ENCODE measurements at regions not wholly inside any gene's neighbourhood (a gene's known extent, or its start where the extent isn't known, plus 50 kb on each side); places are given as distances from the start of the nearest gene placed in this dataset.
"Not testable (repeated sequence)": the region's sequence is repeated elsewhere in the genome, so short reads cannot be mapped to it uniquely, and the experiment has no call there.

DNA sequence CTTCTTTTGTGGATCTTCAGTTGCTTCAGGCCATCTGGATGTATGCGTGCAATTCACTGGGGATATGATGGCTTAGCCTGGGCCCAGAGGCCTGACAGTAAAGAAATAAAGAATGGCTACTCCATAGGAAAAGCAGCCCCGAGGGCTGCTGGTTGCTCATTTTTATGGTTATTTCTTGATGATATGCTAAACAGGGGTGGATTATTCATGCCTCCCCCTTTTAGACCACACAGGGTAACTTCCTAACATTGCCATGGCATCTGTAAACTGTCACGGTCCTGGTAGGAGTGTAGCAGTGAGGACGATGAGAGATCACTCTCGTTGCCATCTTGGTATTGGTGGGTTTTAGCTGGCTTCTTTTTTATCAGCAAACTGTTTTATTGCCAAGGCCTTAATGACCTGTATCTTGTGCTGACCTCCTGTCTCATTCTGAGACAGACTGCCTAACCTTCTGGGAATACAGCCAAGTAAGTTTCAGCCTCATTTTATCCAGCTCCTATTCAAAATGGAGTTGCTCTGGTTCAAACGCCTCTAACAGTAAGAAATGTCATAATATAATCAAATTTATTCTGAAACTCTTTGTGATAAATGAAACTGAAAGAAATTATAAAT, 60.5 kb downstream of the DSEL start:
- no peak for DNase-seq

DNA sequence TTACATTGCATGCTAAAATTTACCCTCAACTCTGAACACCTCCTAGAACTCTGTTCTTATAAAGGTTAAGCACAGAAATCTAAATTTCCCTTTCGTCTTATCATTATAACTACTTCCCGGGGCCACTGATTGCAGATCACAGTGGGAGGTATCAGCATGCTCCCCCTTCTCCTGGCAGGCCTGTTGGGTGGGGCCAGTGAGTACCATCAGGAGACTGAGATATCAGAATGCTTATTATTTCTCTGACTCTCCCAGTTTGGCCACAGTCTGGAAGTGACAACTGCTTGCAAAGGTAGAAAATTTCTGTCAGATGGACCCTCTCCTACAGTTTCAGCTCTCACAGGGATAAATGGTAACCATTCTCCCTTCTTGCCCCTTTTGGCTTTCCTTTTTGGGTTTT, 62.6 kb downstream of the DSEL start:
- DNase-seq, result no peak

DNA sequence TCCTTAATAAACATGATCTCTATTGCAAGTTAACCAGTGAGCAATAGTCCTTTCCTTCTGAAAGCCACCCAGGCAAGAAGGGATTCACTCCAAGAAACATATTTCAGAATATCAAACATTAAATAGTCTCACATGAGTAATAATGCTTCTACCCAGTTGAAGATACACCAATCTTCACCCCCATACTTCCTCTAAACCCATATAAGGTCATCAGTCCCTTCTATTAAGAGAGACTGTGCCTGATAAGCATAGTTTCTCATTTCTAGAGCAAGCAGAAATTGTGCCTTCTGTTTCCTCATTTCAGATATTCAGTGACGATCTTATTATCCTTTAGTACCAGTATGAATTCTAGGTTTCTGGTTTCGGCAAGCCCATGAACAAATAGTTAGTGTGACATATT, 64.6 kb downstream of the DSEL start:
- no peak for DNase-seq

GRCh38 chr18:67451101-67451500, 65.4 kb downstream of the DSEL start:
- not testable (repeated sequence) for DNase-seq

DNA sequence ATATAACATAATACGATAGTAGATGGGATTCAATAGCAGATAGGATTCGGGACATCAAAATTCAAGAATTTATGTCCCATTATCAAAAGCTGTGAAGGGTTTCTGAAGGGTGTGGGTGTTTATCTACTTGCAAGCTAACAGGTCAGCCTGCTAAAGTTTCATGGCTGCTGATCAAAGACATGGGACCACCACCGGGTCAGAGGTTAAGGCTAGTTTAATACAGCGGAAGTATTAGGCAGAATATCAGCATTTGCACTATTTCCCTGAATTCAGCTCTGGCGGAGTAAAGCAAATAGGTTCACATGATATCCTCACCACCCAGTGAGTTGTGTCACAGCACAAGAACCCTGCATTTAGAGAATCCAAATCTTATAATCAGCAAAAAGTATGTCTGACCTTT, 82.5 kb downstream of the DSEL start:
- DNase-seq, result no peak

DNA sequence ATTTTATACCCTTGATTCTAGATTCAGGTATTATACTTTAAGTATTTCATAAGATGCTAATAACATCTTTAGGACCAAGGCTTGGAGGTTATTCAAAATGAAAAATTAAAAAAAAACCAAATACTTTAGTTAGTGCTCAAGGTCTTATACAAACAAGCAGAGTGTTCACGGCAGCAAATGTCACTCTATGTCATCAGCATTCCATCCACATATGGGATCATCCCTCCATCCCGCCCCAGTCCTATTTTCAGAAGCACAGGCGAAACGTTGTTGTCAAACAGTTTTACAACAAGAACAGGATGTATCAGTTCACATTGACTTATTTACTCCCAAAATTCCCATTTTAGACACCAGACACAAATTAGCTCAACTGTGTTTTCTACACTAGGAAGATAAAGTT, 83.7 kb downstream of the DSEL start:
- DNase-seq, result peak; percentile 28

DNA sequence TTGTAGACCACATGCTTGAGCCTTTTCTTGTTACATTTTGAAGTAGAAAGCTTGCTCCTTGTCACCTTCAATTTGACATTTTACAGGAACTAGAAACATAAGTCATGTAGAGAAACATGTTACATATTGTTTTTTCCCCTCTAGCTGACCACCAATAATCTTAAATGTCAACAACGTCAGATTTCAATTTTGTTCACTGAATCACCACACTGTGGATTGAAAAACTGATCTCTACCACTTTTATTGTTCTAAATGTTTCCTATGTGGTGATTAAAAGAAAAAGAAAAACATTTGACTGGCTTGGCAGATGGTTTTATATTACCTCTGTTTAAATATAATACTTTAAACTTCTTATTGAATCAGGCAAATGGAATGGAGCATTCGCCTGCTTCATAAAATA, 87.7 kb downstream of the DSEL start:
- DNase-seq, result peak; percentile 77

- peak; percentile 46 for DNase-seq
Observed at GRCh38 chr18:67428158-67428557, 88.4 kb downstream of the DSEL start.

DNA sequence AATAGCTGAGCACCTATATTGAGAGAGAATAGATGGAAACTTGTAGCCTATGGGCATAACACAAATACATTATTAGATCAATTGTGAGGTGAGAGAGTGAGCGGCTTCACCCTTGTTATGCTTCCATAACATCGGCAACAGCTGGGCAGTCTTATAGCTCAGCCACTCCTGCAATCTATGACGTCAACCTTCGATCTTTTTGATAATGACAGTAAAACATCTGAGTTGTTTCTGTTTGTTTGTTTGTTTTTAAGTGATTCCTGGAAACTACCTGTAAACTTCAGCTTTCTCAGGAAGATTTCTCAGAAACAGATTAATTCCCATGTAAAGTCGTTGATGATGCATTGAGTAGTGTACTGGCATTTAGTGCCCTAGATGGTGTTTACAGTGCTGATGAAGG, 90.0 kb downstream of the DSEL start:
- DNase-seq, result no peak

DNA sequence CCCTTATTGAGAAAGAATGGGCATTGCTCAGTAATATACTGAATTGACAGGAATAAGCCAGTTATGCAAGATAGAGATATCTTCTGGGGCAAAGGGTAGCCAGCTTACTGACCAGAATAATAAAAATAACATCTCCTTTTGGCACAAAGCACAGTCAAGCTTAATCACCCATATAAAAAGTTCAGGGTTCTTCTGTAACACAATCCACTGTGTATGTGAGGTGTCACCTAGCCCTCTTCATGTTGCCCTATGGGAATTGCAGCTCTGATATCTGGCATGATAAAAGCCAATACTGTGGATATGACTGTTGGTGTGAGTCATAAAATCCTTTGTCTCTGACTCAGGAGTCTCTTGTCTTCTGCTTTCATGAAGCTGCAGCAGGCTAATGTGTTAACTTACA, 90.8 kb downstream of the DSEL start:
- DNase-seq, result peak; percentile 96

GRCh38 chr18:67421651-67422050, 94.9 kb downstream of the DSEL start:
- peak; percentile 11 for DNase-seq

GRCh38 chr18:67417864-67418523, 98.5 kb downstream of the DSEL start:
- DNase-seq, result peak; percentile 5

- no peak for DNase-seq
Observed at GRCh38 chr18:67411116-67411515, 105.4 kb downstream of the DSEL start.

- DNase-seq, result peak; percentile 21
Observed at GRCh38 chr18:67410075-67411070, 106.1 kb downstream of the DSEL start.

GRCh38 chr18:67408240-67408639, 108.3 kb downstream of the DSEL start:
- DNase-seq, result no peak

DNA sequence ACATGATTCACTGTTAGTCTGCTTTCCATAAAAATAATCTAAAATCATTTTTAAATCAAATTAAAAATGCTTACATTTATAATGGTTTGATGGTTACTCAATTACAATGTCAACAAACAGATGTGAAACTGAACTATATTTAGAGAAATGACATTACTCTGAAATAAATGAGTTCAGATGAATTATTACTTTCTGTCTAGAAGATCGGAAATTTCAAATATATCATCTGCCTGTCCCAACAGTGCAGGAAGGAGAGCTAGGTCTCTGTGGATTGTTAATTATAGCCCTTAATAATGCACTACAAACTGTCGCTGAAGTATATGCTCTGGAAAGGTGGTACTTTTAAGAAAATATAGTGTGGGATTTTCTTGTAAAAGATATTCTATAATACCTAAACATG, 109.8 kb downstream of the DSEL start:
- DNase-seq, result no peak

DNA sequence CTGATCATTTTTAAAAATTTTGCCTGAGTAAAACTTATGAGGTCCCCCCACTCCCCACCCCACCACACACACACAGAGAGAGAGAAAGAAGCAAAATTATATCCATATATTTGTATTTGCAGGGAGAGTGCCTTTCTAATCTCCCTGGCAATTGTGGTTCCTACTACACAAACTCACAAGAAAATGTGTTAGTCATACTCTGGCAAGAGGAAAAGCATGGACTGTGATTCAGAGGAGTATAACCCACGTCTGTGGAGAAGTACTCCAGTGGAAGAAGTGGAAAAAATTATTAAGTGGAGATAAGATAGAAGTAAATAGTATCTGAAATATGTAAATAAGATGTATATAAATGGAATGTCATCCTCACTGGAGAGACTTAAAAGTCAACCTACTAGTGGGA, 114.0 kb downstream of the DSEL start:
- DNase-seq, result peak; percentile 39

GRCh38 chr18:67400502-67401117, 115.9 kb downstream of the DSEL start:
- peak; percentile 41 for DNase-seq

GRCh38 chr18:67386032-67386431, 130.5 kb downstream of the DSEL start:
- DNase-seq, result no peak

- DNase-seq, result no peak
Observed at GRCh38 chr18:67385455-67385854, 131.1 kb downstream of the DSEL start.

GRCh38 chr18:67384057-67384456, 132.5 kb downstream of the DSEL start:
- DNase-seq, result not testable (repeated sequence)

DNA sequence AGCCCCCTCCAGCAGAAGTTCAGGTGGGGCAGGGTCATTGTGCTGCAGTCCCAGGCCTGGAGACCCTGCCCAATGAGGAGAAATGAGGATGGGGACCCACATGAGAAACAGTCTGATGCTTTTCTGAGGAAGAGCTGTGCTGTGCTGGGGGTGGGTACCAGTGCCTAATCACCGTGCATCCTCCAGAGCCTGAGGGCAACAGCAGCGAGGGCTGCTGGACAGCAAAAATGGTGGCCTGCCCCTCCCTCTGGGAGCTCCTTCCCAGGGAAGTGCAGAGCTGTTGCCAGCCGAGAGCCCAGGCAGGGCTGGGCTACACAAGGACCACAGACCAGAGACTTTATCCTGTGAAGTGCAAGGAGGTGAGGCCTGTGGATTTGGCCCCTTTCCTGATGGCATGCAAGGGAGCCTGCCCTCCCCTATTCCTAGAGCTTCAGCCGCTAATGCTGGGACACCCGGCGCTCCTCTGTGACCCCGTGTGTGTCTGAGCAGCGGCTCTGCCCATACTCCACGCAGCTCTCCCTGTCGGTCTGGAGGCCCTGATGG, 134.8 kb downstream of the DSEL start:
- DNase-seq, result no peak

DNA sequence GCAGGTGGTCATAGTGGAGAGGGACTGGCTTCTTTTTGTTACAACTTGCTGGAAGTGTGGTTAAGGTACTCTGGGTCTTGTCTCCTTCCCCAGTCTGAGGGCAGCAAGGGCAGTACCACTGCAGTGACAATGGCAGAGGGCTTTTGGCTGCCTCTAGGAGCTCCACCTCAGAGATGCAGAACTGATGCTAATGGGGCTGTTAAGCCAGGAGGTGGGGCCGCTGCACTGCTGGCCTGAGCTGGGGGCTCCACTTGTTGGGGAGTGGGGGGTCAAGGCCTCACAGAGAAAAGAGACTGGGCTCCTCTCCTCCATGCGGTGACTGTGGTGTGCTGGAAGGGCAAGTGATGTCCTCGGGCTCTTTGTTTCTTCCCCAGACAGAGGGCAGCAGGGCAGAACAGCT, 135.7 kb downstream of the DSEL start:
- no peak for DNase-seq

Data from fibroblast of skin of right quadriceps (primary cell).